GM18907 (cell line): ENCODE measurements at regions not wholly inside any gene's neighbourhood (a gene's known extent, or its start where the extent isn't known, plus 50 kb on each side); places are given as distances from the start of the nearest gene placed in this dataset.
"Not testable (repeated sequence)": the region's sequence is repeated elsewhere in the genome, so short reads cannot be mapped to it uniquely, and the experiment has no call there.

Experiments used
- ATAC-seq: cut with Tn5 transposase; IDR thresholded peaks from one replicate; pipeline ENCODE4 v1.9.1; 2021; ENCODE audit warnings: mild to moderate bottlenecking, moderate library complexity; ENCODE audit not compliant: unreplicated experiment

DNA sequence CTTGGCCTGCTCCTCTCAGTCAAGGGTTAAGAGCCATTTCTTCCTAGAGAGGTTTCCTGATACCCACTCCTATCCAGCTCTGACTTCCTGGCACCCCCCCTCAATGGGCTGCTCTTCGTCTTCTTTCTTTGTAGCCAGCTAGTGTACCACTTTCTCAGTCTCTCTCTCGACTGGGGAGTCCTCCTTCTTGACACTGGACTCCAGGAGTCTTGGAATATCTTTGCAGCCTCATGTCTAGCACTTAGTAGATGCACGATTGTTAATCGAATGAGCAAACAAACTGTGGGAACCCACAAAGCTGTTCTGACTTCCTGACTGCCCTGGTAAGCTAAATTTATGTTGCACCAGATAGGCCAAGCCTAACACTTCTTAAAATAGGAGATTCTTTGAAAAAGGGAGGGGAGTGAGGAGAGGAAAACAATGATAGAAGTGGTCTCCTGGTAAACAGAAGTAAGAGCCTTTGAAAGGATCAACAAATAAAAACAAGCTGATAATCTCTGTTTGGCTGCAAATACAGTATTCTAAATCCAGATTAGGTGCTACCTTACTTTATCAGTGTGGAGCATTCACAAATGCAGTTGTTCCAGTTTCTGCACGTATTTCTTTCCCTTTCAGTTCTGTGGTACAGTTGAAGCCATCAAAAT, 160.1 kb upstream of the CITED2 start:
- peak; percentile 40 for ATAC-seq

DNA sequence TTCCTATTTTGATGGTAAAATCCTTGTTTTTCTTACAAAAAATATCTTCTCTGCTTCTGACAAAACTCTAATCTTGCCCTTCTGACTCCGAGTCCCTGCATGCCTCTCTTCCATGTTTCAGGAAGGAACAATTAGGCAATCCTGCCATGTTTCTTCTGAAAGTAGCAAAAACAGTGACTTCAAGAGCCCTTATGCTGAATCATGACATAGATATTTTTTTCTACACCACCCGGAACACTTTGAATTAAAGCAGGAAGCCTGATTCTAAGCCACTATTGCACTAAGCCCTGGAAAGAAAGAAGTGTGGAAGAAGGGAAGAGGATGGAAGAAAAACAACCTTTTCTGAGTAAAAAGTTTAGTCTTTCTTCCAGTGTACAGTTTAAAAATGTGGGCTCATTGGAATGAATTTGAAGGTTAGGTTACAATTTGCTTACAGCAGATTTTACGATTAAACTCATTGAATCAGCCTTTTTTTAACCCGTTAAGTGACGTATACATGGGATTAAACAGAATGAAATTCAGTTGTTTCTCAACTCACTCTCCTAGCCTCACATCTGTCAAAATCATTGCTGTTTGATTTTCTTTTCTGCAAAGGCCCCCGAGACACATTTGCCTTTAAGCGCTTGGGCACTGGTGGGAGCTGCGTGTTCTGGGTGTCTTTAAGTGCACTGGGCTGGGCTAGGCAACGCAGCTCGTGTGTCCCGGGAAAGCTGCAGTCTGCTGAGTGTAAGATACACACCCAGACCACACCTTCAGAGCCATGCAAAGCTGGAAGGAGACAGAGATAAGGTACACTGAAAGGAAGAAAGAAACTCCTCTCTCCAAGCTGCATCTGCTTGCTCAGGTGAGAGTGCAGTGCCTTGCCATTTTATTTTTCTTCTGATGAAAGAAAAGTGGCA, 159.4 kb upstream of the CITED2 start:
- ATAC-seq = peak; percentile 12

DNA sequence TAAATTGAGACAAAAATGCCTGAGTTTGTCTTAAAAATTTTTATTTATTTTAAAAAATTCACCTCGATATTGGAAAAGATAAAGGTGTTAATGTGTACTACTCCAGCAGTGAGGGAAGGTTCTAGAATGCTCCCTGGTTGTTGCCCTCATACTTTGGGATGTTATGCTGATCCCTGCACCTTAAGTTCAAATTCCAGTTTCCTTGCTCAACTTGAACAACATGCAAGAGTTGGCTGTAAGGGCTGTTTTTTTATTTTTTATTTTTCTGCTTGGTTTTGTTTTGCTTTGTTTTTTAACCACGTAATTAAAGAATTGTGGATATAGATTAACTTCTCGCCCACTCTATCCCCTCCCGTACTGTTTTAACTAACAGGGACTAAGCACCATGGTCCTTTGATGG, 158.7 kb upstream of the CITED2 start:
- ATAC-seq = no peak

DNA sequence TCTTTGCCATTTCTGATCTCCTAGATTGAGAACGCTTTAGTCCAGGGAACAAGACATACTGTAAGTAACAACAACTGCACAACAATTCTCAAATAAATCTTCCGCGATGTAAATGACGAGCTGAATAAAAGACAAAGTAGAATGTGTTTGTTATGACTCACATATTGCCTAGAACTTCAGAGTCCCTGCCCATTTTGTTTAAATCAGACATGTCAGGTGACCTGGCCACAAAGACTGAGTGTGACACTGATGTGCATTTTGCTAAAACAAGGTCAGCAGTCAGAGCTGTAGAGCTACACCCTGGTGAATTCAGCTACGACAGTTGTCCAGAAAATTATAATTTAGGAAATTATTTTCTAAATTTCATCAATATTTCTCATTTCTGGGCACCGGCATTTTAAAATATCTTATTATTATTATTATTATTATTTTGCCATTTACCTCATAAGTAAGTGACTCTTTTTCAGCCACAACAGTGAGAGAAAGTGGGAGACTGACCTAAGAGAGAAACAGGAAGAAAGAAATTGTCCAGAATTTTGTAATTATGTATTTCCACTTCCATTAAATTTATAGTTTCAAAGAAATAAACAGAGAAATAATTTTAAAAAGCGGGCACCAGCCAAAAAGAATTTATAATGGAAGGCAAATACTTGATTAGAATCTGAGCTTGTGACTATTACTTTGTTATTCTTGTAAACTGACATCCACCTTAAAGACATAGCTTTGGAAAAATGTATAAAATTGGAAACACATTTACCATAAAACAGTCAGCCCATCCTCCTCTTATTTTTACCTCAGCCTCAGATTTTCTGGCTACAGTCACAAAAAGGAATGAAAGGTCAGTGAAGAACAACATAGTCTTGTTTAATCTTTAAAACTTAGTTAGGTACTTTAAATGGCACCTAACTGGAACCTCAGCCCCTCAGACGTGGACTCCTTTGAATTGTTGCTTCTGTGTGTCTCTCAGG, 157.0 kb upstream of the CITED2 start:
- no peak for ATAC-seq

DNA sequence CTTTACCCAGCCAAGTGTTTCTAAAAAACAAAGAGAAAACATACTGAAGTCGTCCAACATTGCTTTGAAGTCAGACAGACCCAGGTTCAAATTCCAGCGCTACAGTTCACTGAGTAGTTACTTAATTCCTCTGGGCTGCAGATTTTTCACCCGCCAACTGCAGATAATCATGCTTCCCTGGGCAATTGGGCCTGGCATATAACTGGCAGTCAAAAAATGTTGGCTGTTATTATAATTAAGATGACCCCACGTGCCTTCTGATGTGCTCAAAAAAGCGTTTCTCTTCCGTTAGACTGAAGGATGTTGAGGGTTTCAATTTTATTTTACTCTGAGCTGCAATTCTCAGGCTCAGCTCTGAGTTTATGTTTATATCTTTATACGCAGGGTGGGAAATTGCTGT, 156.1 kb upstream of the CITED2 start:
- ATAC-seq = no peak

DNA sequence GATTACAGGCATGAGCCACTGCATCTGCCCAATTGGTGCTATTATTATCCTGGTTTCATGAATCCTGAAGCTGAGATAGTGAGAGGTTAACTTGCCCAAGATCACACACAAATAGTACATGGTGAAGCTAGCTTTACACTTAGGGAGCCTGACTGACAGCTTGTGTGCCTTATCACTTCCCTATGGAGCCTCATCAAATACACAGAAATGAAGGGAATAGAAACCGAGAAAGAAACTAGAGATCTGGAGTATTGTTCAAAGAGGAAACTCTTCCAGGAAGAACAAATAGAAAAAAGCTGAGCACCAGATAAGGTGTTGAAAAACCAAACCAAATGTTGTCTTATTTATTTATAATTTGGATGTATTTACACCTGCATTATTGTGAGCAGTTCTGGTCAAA, 155.0 kb upstream of the CITED2 start:
- no peak for ATAC-seq

DNA sequence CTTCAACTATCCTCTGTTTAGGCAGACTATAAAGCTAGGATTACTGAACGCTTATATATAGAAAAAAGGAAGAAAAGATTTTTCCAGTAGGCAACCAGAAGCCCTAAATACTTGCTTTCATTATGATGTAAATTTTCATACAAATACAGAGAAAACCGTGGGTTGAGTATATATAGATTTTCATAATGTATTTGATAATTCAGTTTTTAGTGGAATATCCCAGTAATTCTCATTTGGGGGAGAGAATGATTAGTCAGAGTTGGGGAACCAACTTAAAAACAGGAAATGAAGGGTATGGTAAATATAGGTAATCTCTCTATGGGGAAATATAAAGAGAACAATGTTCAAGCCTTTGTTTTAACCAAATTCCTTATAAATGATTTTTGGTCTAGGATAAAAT, 154.0 kb upstream of the CITED2 start:
- no peak for ATAC-seq

DNA sequence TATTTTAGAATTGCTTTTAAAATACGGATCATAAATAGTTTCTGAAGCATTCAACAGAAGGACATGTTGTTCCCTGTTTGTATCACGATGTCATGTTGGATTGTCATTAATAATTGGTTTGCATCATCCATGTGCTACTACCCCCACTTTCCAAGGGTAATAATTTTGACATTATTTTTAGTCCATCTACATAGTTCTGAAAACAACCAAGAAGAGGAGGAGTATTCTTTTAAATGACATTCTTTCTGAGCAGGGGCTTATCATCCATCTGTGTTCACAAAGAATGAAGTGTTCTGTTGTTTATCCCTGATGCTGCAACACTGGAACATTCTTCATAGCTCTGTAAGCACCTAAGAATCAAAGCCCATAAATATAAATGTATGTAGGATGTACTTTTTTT, 151.0 kb upstream of the CITED2 start:
- ATAC-seq = no peak

DNA sequence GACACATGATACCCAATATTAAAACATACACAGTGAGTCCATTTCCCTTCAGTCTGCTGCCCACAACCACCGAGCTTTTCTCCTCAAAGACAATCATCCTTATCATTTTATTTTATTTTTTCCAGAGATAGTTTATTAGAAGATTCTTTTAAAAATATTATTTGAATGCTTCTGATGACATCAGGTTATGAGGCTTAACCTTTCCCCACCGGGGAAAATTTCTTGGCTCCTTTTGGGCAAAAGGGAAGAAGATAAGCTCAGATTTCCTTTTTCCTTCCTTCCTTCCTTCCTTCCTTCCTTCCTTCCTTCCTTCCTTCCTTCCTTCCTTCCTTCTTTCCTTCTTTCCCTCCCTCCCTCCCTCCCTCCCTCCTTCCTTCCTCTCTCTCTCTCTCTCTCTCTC, 149.5 kb upstream of the CITED2 start:
- no peak for ATAC-seq

DNA sequence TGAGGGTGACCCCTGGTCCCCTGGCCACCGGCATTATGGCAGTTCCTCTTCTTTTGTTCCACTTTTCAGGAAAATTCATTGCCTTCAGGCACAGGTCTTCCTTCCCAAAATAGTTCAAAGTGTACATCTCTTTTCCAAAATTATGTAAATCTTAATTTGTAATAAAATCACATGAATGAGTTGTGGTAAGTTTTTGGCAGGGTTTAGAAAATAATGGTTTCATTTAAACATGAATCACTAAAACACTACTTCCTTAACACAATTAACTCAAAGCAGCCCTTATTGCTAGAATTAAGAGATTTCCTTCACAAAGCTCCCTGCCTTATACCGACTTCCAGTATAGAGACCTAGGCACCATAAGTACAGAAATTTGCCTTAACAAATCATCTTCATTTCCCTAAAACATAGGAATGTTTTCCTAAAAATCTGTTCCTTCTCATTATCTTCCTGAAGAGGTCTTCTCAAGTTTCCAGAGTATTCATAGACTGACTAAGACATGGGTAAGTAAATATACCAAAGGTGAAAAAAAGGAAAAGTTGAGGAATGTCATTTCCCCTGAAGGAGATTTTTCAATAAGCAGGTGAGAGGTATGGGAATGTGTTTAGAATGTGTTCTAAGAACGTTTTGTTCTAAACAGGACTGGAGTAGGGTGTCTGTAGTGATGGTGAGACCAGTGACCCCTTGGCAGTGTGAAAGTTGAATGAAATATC, 148.2 kb upstream of the CITED2 start:
- no peak for ATAC-seq

DNA sequence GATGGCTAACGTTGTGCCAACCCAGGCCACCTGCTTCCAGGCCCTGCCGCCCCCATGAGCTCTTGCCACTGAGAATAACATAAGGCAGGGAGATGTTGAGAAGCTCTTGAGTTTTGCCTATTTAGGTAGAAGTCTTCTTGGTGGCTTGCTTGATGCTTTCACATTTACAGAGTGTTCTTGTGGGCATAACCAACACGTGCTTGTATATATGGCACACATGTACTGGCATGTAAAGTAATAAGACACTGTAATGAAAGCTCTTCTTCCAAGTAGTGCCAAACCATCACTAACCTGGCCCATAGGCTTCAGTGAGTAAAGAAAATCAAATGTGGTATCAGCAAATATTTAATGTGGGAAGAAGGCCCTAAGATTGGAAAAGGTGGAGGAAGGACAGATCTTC, 146.9 kb upstream of the CITED2 start:
- no peak for ATAC-seq

DNA sequence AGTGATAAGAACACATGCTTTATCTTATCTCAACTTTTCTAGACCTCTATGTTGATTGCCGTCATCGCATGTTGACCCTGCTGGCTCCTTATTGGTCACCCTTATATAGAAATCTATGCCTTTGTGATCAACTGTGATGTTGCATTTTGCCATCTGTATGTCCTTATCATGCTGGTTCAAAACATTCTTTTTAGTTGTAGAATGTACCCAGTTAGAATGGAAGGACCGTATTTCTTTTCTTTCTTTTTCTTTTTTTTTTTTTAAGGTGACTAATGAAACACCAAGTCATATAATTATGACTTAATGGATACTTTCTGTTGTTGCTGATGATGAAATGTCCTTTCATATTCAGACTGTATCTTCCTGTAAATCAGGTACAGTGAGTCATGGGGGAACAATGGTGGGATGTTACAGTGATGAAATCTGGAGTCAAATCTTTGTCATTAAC, 145.9 kb upstream of the CITED2 start:
- ATAC-seq = no peak

DNA sequence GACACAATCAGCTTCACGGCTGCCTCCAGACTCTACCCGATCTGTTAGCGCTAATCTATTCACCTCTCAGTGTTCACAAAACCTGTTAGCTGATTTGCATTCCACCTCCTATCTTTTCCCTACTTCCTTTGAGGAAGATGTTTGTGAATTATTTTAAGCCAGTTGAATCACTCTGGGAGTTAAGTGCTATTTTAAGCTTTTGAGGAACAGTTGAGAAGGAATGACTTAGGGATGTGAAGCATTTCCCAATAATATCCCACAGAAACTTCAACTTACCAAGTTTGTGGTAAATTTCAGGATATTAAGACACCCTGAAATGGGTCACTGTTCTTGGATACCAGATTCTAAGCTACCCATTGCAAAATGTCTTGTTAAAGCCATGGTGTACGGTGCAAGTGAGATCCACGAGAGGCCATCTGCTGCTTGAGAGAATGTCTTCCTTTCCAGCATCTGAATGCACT, 145.2 kb upstream of the CITED2 start:
- no peak for ATAC-seq

DNA sequence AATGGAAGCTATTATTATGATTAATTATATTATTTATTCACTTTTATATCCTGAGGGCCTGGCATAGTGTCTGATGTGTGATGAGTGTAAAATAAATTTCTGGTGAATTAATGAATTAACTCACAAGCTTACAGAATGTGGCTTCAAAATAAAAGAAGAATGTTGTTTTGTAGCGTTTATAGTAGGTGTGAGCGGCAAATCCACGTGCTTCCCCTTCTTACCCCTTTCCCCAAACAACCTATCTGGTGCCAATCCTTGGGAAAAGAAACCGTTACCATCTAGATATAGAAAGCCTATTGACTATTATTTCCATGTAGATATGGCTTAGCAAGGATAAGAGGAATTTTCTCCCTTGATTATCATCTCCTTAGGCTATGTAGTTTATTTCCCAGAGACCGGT, 144.6 kb upstream of the CITED2 start:
- no peak for ATAC-seq

DNA sequence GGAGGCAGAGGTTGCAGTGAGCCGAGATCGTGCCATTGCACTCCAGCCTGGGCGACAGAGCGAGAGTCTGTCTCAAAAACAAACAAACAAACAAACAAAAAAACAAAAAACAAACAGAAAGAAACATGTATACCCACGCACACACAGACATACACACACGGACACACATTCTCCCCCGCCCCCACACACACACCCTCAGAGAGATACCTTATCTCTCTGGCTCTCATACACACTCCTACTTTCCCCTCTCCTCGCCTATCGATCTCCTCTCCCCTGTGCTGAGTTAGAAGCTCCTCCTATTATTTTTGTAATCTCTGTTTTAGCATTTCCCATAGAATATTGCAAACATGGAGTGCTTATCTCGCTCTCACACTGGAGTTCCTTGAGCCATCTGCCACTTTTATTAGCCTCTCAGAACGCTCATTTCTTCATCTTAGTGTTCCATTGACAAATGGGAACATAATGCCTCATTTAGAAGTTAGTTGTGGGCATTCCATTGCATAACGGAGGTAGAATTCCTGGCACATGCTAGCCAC, 144.2 kb upstream of the CITED2 start:
- no peak for ATAC-seq

DNA sequence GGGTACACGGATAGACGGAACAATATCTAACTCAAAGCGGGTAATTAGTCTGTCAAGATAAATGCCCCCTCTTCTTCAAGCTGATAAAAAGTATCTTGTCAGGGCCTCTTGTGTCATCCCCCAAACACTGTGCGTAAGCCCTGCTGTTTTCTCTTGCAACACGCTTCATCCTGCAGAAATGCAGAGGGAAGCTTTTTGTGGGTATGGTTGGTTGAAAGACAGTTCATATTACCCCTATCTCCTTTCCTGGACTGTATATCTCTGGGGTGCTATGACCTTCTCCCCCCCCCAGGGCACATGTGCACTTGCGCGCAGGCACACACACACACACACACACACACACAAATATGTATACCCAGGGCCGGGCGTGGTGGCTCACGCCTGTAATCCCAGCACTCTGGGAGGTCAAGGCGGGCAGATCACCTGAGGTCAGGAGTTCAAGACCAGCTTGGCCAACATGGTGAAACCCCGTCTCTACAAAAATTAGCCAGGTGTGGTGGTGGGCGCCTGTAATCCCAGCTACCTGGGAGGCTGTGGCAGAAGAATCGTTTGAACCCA, 143.6 kb upstream of the CITED2 start:
- not testable (repeated sequence) for ATAC-seq

DNA sequence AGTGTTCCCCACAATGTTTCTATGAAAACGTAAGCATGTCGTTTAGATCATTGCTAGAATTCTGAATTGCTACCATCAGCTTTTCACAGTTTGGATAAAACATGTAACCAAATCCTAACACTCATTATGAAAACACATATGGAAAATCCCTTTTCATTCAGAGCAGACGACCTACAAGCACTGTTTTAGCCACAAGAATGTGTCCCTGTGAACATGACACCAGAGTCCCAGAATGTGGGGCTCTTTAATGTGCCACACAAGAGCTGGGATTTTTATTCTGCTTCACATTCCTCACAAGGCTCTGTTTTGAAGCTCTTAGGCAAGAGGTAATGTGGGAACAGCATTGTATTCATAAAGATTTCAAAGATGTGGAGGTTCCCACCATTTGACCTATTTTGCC, 141.1 kb upstream of the CITED2 start:
- ATAC-seq = no peak

DNA sequence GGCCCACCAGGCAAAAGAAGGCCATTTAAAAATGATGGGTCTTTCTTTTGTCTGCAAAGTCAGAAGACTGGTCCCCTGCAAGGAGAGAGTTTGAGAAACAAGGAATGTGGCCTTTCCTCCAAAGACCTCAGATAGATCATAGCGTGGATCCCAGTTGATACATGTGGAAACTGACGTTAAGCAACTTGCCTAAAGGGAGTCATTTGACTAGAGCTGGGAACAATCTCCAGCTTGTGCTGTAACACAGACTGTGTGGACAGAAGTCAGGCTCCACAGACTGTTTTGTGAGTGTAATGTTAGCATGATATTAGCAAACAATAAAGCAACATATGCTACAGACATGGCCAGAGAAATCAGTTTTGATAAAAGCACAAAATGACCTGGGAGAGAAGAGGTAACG, 140.4 kb upstream of the CITED2 start:
- ATAC-seq = no peak

DNA sequence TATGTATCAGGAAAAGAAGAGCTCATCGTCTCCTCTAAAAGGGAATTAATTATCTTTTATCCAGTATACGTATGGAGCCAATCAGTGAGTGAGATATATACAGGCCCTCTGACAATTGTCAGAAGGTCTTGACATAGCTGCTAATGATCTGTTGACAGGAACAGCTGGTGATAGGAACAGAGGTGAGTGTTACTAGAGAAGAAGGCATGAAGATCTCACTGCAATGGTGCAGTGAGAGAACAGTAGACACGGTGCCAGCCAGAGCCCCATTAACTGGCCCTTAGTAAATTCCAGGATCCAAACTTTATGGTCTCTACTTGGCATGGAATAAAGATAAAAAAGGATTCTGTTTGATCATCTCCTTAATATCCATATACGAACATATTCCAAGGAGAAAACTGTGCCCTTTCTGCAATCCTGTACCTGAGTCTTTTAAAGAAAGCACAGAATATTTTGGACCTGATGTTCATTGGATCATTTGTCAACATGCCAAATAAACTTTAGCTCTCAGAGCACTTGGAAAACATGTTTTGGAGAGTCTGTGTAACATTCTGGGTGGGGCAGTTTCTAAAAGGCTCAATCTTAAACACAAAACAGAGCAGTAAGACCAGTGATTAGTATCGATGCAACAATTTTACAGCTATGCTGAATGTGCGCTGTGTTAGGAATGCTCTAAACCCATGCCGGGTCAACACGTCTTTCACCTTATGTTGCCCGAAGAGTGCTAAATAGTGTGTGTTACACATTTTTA, 135.8 kb upstream of the CITED2 start:
- ATAC-seq = no peak
